RWPE2 (cell line): ENCODE measurements at regions not wholly inside any gene's neighbourhood (a gene's known extent, or its start where the extent isn't known, plus 50 kb on each side); places are given as distances from the start of the nearest gene placed in this dataset.

Experiments
- ATAC-seq: fragments of 200-7000 bp; cut with Tn5 transposase; 3 replicates; pipeline ENCODE4 v1.9.1; 2021; ENCODE audit warnings: low read depth
- DNase-seq: peaks from one replicate; pipeline ENCODE4 v3.0.0-alpha.2; 2020; ENCODE audit warnings: low spot score
- H3K27ac ChIP-seq: fragments of 450-650 bp; 2 replicates; pipeline ENCODE4 v1.5.1; 2017; ENCODE audit warnings: mild to moderate bottlenecking; ENCODE audit not compliant: poor library complexity, severe bottlenecking
- H3K27me3 ChIP-seq: fragments of 250-450 bp; sonication (Bioruptor Pico); 2 replicates; pipeline ENCODE4 v1.5.1; 2021; ENCODE audit warnings: mild to moderate bottlenecking, moderate library complexity; ENCODE audit not compliant: insufficient read depth, poor library complexity, severe bottlenecking
- H3K36me3 ChIP-seq: fragments of 250-450 bp; sonication (Bioruptor Pico); 2 replicates; pipeline ENCODE4 v1.5.1; 2020; ENCODE audit warnings: low read depth, mild to moderate bottlenecking, moderate library complexity
- H3K4me1 ChIP-seq: fragments of 250-450 bp; sonication (Bioruptor Pico); 2 replicates; pipeline ENCODE4 v1.5.1; 2021; ENCODE audit warnings: mild to moderate bottlenecking, moderate library complexity; ENCODE audit not compliant: insufficient read depth, poor library complexity, severe bottlenecking
- H3K4me3 ChIP-seq: fragments of 250-450 bp; sonication (Bioruptor Pico); 2 replicates; pipeline ENCODE4 v1.5.1; 2021; ENCODE audit warnings: mild to moderate bottlenecking, moderate library complexity; ENCODE audit not compliant: severe bottlenecking
- H3K9me3 ChIP-seq: fragments of 250-450 bp; sonication (Bioruptor Pico); 2 replicates; pipeline ENCODE4 v1.5.1; 2021; ENCODE audit warnings: mild to moderate bottlenecking, moderate library complexity; ENCODE audit not compliant: severe bottlenecking
- TF ChIP-seq, protein P1 (sequence below): fragments of 450-650 bp; IDR thresholded peaks from one replicate; pipeline ENCODE4 v1.5.1; 2017; ENCODE audit warnings: mild to moderate bottlenecking, moderate library complexity; ENCODE audit not compliant: poor library complexity, severe bottlenecking

DNA sequence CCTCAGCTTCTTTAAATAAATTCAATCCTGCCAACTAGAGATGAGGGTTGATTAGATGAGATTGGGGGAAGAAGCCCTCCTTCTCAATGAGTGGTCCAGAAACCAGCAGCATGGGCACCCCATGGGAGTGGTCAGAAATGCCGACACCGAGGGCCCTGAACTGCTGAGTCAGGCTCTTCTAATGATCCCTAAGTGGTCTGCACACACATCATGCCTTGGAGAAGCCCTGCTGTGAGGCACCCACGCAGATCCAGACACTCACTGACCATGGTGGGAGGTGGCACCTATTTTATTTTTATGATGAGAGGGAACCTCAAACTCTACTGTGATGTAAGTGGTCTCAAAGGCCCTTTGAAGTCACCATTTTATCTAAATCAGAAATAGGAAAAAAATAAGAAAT lies 72.3 kb upstream of the BOD1 start:
- ATAC-seq (no peak), DNase-seq (no peak)
- Histone ChIP-seq H3K4me1 (no peaks in the 10 kb centered on the region), H3K27ac (no peak overlapping the region), H3K27me3 (no peaks in the 10 kb centered on the region), H3K4me3 (no peak overlapping the region), H3K9me3 (no peaks in the 10 kb centered on the region), H3K36me3 (no peaks in the 10 kb centered on the region)
- TF ChIP-seq, protein P1, sequence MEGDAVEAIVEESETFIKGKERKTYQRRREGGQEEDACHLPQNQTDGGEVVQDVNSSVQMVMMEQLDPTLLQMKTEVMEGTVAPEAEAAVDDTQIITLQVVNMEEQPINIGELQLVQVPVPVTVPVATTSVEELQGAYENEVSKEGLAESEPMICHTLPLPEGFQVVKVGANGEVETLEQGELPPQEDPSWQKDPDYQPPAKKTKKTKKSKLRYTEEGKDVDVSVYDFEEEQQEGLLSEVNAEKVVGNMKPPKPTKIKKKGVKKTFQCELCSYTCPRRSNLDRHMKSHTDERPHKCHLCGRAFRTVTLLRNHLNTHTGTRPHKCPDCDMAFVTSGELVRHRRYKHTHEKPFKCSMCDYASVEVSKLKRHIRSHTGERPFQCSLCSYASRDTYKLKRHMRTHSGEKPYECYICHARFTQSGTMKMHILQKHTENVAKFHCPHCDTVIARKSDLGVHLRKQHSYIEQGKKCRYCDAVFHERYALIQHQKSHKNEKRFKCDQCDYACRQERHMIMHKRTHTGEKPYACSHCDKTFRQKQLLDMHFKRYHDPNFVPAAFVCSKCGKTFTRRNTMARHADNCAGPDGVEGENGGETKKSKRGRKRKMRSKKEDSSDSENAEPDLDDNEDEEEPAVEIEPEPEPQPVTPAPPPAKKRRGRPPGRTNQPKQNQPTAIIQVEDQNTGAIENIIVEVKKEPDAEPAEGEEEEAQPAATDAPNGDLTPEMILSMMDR = no peak

DNA sequence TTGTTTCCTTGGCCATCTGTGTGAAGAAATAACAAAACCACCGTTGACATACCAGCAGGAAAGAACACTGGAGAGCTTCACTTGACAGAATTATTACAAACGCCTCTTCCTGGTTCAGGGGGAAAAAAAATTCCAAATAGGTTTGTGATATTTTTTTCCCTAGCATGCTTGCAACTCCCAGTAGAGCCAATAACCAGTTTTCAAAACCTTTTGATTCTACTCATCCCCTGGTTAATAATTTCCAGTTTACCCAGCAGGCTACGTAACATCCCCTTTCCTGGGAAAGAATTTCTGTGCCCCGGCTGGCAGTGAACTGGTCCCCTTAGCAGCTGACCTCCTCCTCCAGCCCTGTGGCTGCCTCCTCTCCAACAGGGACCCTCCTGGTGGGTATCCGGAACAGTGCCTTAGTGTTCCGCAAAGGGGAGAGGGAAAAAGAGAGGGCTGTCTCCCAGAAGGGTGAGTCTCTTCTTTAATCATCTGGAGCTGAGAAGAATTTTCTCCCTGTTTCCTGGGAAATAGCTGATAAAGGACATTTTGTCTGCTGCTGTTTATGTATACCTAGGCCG lies 72.8 kb upstream of the BOD1 start:
- TF ChIP-seq, protein P1 = no peak
- Histone ChIP-seq H3K4me1 (no peaks in the 10 kb centered on the region), H3K9me3 (no peaks in the 10 kb centered on the region), H3K4me3 (no peak overlapping the region), H3K36me3 (no peaks in the 10 kb centered on the region), H3K27ac (no peak overlapping the region), H3K27me3 (no peaks in the 10 kb centered on the region)
- ATAC-seq (no peak), DNase-seq (no peak)

DNA sequence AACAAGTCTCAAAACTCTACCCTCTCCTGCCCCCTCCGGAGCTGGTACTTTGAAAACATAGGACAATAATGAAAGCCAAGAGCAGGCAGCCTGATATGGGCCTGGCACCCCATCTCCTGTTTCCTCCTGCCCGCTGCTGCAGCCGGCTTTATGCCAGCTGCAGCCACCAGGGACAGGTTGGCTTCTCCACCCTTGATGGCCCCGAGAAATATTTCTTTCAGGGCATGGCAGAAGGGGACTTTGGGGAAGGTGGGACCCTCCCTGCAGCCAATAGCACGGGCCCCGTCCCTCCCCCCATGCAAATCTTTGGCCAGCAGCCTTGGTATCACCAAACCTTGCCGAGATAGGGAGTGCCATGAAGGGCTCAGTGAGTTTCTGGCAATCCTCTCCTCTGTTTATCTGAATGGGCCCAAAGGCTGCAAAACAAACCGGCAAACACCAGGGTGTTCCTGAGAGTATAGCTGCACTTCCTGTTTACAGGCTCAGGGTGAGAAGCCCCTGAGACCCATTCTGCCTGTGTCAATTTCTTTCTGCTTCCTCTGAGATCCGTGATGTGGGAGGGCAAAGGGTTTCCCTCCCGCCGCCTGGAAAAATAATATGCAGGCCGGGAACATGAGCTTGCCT lies 73.4 kb upstream of the BOD1 start:
- TF ChIP-seq, protein P1 = no peak
- Histone ChIP-seq H3K36me3 (no peaks in the 10 kb centered on the region), H3K27ac (no peak overlapping the region), H3K4me3 (no peak overlapping the region), H3K27me3 (no peaks in the 10 kb centered on the region), H3K9me3 (no peaks in the 10 kb centered on the region), H3K4me1 (no peaks in the 10 kb centered on the region)
- DNase-seq (no peak), ATAC-seq (0 out of 3 replicates have a peak, but pooled peaks have one; percentile 19)

DNA sequence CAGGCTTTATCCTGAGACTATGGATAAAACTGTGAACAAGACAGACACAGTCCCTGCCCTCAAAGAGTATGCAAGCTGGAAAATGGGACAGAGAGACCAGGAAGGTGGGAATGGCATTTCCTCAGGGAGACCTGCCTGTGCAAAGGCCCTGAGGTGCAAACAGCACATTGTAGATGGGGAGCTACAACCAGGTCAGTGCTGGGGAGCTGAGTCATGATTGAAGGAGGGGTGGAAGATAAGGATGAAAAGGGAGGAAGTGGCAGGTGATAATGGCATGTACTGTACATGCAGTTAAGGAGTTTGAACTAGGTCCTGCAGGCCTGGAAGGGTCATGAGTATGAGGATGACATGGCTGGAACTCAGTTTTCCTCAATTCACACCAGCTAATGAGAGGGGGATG lies 75.5 kb upstream of the BOD1 start:
- DNase-seq (no peak), ATAC-seq (no peak)
- no peak overlapping the region for H3K4me3 ChIP-seq
- TF ChIP-seq, protein P1 = no peak
- H3K9me3 ChIP-seq = no peaks in the 10 kb centered on the region
- H3K27ac ChIP-seq = no peak overlapping the region
- no peaks in the 10 kb centered on the region for H3K27me3 ChIP-seq
- H3K4me1 ChIP-seq = no peaks in the 10 kb centered on the region
- no peaks in the 10 kb centered on the region for H3K36me3 ChIP-seq

DNA sequence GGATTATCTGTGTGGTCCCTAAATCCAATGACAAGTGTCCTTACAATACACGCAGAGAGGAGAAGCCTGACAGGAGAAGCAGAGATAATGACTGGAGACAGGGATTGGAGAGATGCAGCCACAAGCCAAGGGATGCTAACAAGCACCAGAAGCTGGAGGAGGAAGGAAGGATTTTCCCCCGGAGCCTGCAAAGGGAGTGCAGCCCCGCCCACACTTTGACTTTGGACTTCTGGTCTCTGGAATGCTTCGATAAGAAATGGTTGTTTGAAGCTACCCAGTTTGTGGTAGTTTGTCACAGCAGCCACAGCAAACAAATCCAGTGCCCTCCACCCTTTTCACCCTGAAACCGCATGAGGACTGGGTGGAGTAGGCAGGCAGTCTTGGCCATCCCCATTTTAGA lies 77.2 kb upstream of the BOD1 start:
- H3K36me3 ChIP-seq = no peaks in the 10 kb centered on the region
- no peak overlapping the region for H3K27ac ChIP-seq
- H3K4me1 ChIP-seq = no peaks in the 10 kb centered on the region
- DNase-seq = no peak
- no peak overlapping the region for H3K4me3 ChIP-seq
- ATAC-seq = no peak
- TF ChIP-seq, protein P1 = no peak
- H3K9me3 ChIP-seq = no peaks in the 10 kb centered on the region
- H3K27me3 ChIP-seq = no peaks in the 10 kb centered on the region
